GM21825 (cell line): ENCODE measurements at regions not wholly inside any gene's neighbourhood (a gene's known extent, or its start where the extent isn't known, plus 50 kb on each side); places are given as distances from the start of the nearest gene placed in this dataset.

Experiments used
- ATAC-seq: cut with Tn5 transposase; IDR thresholded peaks from one replicate; pipeline ENCODE4 v1.9.1; 2021; ENCODE audit warnings: mild to moderate bottlenecking, moderate library complexity; ENCODE audit not compliant: unreplicated experiment

DNA sequence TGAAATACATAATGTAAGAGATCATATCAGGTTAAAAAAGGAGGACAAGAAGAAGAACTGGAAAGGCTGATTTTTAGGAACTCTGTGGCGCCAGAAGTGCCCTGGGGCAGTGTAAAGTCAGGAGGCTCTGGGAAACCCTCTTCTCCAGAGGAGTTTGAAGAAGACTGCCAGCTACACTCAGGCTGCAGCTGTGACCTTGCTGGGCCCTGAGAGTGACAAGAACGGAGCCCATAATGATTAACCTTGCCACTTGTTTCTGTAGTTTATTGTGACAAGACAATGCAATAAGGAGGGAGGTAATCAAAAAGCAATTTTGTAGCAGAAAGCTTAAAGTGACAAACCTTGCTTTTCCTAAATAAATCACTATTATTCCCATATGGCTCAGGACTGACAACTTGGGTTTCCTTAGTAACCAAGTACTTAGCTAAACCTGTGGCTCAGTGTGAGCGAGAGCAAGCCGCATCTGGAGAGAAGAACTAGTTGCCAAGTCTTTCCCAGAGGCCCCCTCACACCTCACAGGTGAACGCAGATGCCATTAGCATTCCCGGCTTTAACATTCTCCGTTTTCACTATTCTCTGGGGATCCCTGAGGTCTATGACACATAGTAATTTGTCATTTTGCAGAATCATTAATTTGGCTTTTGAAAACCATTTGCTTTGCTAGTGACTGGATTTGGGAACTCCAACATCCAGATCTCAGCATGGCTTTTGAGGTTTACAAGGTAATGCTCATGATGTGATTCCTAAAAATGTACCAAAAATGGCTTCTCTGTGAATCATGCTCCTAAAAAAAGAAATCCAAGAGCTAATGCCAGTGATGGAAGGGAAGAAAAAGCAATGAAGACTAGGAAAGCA is 115.9 kb downstream of the OMA1 start:
- ATAC-seq, result no peak

DNA sequence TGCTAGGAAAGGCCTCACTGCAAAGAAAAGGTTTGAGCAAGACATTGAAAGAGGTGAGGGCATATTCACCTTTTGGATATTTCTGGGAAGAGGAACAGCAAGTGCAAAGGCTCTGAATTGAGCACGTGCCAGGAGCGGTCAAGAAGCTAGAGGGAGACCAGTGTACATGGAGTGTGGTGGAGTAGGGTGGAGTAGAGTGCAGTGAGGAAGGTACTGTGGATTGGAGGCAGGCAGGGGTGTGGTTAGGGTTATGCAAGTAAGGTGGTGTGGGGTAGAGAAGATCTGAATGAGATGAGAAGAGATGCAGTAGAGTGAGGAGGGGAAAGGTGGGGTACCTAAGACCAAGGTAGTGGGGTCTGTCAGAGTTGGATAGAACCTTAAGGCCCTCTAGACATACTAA is 119.6 kb downstream of the OMA1 start:
- no peak for ATAC-seq

DNA sequence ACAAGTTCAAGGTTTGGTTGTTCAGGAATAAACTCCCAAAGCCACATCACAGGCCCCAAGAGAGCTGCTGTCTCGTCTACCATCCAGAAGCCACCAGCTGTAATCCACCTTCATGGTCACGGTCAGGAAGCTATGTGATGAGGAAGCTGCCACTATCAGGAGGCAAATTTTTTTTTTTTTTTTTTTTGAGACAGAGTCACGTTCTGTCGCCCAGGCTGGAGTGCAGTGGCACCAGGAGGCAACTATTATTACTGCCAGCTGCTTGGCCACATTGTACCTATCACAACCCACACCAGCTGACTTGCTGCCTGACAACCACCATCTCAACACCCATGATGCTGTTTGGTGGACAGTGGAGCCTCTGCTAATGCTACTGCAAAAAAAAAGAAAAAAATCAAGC is 124.1 kb downstream of the OMA1 start:
- no peak for ATAC-seq

DNA sequence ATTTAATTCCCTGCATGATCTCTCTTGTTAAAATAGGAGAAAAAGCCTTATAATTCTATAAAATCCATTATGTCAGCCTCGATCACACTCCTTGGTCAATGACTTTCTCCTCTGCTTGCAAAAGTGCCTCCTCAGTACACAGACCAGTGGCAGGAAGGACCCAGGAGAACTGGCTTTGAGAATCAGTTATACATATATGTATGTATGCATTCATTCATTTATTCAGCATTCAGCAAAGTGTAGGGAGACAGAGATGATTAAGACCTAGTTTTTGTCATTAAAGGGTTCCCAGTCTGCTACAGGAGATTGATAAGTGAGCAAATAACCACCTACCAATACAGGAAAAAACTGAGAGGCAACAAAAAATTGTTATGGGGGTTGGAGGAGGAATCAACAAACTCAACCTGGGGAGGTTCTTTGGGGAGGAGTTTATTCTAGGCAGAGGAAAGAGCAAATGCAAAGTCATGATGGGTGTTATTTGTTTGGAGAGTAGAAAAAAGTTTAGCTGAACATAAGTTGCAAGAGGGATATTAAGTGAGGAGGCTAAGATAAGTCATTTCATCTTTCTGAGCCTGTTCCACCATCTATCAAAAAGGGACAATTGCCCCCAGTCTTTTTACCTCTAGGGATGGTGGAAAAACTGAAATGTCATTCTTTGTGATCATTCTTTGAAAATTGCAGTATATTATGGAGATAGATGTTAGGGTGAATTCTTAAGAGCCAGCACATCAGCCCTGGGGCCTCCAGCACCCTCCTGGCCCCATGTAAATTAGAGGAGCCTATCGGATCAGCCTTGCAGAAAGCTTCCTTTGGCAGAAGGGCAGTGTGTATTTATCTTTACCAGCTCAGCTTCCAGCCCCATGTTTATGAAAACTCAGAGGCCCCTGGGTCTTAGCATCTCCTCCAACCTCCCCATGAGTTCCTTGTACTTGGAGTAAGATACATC is 128.0 kb downstream of the OMA1 start:
- ATAC-seq, result no peak

DNA sequence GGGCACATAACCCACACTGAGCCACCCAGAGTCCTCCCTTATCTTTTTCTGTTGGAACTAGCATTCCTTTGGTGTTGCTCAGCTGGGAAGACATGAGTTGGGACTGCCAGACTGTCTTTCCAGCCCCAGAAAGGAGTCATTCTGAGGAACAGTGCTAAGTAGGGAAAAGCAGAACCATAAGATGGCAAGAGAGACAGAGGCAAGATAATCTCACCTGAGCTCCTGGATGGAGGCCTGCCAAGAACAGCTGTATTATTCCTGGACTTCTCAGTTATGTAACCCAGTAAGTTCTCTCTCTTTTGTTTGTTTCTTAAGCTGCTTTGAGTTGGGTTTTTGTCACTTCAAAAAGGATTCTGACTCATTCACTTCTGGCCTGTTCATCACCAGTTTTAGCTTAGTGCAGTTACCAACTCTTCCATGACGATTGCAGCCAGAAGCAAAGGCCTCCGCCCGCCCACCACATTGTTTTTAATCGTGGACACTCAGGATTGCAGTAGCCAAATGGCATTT is 134.4 kb downstream of the OMA1 start:
- ATAC-seq, result no peak

DNA sequence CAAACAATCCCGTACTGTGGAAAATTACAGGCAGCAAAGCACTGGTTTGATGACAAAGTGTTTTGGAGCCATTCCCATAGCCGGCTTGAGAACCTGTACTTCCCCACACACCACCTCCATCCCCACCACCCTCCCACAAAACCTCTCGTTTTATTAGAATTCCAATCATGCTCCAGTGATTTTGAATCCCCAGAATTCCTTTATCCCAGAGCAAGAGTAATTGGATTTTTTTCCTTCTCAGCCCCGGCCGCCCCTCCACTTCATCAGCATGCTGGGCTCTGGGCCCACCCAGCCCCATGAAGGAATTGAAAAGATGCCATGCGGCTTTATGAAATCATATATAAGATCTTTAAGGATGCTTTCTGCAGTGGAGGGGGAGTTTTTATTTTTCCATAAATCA is 136.6 kb downstream of the OMA1 start:
- ATAC-seq, result no peak

DNA sequence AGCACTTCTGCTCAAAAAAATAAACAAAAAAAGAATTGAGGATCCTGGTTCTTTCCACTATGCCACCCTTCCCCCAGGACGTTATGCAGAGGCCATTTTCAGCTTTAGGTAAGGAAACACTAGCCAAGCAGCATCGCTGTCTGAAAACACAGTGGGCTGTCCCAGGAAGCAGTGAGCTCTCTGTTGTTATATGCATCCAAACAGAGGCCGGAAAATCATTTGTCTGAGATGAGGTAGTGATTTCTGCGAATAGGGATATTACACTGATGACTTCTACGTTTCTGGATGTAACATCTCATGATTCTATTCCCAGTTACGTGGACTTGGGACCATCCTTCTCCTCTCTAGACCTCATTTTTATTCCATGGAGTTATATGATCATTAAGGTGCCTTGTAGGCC is 137.2 kb downstream of the OMA1 start:
- no peak for ATAC-seq

DNA sequence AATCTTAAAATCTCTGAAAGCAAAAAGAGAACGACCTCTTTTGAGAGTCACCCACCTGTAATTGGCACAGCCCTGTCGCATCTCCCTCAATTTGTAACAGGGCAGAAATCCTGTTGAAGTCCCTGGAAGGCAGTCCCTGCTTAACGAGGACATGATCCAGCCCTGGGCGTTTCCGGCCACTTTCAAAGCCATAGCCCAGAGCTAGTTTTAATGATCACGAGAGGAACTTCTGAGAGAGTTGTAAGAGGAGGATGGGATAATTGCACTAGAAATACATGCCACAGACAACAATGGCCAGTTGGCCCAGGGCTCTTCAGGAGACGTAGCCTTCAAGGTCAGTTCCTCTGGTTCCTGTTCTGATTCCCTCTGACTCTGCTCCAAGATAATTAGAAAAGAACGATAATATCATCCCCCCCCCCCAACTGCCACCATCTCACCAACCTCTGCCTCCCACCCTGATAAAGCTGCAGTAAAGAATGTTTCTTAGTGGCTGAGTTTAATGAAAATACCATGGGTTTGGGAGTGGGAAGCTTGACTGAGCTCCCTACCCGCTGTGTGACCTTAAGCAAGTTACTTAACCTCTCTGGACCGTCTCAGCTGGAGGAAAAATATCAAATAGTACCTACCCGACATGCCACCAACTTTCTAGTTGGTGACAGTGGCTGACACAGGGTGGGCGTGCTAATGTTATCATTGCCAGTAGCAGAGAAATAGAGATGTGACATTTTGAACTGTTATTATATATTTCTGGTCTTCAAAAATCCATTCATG is 140.0 kb downstream of the OMA1 start:
- ATAC-seq, result no peak

DNA sequence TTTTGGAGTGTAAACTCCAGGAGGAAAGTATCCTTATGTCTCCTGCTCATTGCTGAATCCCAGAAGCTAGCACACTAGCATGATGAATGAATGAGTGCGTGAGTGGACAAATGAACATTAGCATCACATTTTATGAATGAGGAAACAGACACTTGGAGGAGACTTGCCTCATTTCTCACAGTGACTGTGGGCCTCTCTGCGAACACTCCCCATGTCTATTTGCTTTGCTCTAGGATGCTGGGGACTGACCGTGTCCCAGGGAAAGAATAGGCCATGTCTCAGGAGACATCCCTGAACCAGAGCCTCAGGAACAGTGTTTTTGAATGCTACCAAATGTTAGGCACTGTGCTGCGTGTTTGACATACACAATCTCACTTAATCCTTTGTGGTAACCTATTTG is 140.9 kb downstream of the OMA1 start:
- no peak for ATAC-seq

DNA sequence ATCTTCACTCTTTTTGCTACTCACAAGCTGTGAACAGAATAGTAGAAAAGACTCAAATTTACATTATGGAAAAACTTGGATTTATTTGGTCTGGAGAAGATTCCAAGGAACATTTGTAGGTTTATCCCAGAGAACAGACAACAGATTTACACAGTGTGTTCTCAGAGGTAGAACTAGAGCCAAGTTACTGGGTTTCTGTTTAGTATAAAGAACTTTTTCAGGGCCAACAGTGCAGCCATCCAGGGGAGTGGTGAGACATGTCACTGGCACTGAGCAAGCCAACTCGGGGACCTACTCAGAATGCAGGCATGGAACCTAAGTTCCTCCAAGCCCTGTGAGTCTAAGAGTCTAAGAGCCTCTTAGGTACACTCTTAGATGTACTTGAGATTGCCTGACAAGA is 142.6 kb downstream of the OMA1 start:
- no peak for ATAC-seq

DNA sequence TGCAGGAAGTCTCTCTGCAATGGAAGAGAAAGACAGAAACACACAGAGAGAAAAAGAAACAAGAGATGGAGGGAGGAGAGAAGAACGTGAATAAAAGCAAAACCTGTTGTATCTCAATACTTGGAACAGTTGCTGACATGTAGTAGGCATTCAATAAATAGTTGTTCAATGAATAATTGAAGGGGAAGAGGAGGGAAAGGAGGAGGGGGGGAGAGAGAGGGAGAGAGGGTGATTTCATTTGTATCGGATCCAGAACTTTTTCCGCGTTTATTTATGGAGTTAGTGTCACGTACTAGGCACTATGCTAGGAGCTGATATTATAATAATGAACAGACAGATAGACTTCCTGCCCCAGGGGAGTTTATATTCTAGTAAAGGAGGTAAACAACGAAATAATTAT is 144.1 kb downstream of the OMA1 start:
- no peak for ATAC-seq

DNA sequence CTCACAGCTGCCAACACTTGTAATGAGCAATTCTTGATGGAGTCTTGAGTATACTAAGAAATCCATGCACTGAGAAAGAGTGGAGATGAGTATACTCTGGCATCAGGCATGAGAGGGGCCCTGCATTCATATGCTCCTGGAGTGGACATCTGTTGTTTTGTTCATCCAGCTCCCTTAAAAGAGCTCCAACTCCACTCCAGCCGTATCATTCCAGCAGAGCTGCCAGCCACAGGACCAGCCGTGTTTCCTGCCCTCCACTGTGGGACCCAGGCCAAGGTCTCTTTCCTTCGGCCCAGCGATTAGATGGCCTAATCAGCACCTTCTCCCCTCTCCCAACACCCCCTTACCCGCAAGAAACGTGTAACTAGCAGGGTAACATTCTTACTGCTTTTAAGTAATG is 144.5 kb downstream of the OMA1 start:
- no peak for ATAC-seq

DNA sequence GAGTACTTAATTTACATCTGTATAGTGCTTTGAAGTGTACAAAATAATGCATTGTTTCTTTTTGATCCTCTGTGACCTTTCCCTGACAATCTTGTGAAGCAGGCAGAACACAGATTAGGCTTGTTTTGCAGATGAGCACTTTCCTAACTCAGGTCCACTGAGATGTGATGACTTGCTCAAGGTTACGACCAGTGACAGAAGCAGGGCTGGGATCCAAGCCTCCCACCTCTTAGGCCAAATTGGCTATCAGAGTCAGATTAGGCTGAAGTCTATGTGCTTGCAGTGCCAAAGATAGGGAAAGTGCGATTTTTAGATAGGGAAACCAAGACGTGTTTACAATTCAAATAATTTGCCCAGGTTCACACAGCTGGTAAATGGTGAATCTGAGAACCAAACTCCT is 147.3 kb downstream of the OMA1 start:
- no peak for ATAC-seq

DNA sequence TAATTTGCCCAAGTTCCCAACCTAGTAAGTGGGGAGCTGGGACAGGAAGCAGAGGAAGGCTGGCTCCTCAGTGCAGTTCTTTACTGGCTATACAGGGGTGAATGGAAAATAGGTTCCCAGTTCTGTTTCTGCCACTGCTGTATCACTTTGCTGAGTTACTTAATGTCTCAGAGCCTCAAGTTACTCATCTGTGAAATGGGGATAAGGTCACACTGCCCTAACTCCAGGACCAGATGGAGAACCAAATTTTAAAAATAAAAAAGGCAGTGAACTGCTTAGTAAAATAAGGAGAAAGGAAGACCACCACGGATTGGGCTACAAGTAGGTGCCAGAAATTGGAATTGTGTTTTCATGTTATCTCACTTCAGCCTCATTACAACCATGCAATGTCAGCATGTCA is 147.8 kb downstream of the OMA1 start:
- no peak for ATAC-seq

DNA sequence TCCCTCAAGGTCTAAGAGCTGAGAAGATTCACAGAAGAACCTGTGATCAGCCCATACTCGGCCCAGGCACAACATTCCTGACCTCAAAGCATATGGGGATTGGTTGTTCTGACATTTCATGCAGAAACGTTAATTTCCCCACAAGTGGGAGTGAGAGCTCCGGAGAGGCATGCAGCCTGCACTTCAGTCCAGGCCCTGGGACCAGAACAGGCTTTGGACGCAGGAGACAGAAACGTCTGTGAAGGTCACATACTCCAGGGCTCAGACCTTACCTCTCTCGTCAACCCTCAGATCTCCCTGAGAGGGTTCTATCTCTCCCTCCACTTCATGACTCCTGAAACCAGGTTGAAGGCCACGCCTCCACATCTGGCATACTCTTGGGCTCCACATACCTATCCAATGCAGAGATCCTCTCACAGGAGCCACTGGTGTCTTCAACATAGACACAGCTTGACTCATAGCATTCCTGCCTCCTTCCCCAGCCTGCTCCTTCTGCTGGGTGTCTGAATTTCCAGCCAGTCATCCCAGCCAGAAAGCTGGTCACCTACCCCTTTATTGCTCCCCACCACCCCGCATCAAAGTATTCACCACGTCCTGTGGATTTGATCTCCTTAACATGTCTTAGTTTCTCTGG is 149.2 kb downstream of the OMA1 start:
- ATAC-seq, result no peak

DNA sequence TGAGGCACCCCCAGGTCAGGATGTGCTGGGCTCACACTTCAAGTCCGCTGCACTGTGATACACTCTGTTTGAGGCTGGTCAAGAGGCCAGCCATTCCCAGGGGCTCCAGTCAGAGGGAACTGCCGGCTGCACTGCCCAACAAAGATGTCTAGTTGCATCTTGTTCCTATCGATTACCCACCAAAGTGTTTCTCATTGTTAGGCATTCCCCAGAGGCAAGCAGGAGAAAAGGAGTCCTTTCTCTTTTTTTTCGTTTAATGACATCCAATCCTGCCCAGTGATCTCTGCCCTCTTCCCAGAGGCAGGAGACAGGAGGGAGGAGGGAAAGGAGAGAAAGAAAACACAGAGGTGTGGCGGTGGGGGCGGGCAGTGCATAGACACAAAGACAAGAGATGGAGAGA is 150.4 kb downstream of the OMA1 start:
- ATAC-seq, result no peak

DNA sequence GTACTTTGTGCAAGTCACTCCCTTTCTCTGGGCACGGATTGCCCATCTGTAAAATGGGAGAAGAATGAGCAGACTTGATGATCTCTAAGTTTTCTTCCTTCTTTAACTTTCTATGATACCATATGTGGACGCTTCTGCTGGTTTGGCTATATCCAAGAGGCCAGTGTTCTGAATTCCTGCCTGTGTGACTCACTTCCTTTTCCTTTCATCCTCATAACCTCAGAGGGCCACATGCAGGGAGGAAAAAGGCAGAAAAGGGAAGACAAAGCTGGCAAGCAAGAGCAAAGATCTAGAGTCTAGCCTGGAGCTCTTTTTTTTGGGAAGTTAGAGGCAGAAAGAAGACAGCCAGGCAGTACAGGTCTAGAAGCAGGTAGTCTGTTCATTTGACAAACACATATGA is 151.2 kb downstream of the OMA1 start:
- ATAC-seq, result no peak

DNA sequence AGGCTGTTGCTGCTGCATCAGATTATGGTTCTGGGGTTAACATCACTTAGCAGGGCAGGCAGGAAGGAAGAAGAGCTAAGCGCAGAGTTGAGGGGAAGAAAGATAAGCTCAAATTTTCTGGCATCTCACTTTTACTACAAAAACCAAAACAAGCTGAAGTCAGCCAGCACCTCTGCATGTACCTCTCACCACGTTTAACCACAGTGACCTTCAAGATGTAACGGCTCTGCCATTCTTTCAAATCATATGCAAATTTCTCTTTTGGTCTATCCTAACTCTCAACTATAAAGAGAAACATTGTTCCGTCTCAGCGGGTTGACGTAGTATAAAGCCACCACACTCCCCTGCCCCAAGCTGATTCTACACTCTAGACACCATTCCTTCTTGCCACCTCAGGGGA is 154.4 kb downstream of the OMA1 start:
- ATAC-seq, result no peak

DNA sequence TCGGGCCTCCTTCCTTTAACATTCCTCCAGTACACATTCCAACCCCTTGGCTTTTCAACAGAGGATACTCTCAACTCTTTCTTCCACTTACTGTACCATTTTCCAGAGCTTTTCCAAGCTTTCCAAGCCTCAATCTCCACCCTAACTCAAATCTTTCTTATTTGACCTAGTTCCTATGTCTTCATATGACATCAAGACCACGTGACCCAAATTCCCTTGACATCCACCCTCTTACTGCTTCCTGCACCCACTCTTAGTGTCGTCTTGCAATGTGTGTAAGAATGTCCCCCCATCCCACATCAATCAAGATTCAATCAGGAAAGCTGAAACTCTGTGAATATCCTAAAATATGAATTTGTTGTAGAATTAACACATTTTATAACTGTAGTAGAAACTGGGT is 155.0 kb downstream of the OMA1 start:
- no peak for ATAC-seq

DNA sequence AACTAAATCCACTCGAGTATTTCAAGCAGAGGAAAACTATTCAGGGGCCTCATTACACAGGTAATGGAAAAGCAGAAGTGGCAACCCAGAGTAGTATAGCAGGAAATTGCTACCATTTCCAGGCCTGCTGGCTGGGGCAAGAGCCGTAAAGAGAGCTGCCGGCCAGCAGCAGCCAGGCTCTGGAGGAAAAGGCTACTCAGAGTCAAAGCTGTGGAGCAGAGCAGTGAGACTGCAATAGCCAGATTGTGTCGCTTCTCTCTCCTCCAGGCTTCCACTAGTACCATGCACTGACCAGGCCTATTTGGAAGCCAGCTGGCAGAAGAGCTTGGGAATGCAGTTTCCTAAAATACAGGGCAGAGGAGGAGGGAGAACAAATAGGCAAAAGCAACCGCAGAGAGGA is 155.5 kb downstream of the OMA1 start:
- no peak for ATAC-seq

DNA sequence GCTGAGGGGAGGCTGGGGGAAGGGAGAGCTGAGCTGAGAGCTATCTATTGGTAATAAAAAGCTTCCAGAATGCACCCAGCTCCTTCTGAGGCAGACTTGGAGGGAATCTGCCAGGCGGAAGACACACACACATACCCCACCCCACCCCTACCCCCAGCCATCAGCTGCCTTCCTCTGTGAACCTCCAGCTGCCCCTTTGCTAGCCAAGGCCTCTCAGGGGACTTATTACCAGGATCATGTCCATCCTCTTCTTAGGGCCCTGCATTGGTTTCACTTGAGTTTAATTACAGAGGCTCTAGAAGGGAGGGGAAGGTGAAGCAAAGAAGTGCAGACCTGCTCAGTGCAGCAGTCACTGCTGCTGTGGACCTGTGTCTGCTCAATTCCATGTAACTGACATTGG is 156.4 kb downstream of the OMA1 start:
- ATAC-seq, result no peak
